ENCODE measurements at regions not wholly inside any gene's neighbourhood (a gene's known extent, or its start where the extent isn't known, plus 50 kb on each side); places are given as distances from the start of the nearest gene placed in this dataset.
"Not testable (repeated sequence)": the region's sequence is repeated elsewhere in the genome, so short reads cannot be mapped to it uniquely, and the experiment has no call there.

DNA sequence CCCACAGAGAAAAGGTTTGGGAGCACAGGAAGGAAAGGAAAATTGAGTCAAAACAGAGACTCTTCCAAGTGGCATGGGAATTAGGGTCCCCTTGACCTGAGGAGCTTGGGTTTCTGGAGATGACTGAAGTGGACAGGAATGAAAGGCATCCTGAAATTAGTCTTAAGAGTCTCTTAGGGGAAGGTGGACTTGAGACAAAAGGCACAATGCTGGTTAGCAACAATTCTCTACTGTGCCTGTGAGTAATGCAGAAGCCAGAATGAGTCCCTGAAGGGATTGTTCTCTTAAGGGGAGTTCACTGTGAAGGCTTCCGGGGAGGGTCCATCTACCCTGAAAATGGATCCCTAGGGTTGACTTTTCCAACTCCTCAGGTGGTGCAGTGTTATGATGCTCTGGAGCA, 58.4 kb upstream of the FOXE1 start:
- Histone ChIP-seq H3K4me1 (ENCODE audit: control insufficient read depth, insufficient read depth, low read length) (no peaks in the 10 kb centered on the region), H2AK5ac (ENCODE audit: low read depth, low read length) (no peak overlapping the region), H2BK120ac (ENCODE audit: low read depth, low read length) (no peak overlapping the region), H4K20me1 (ENCODE audit: insufficient read depth, low read length) (no peaks in the 10 kb centered on the region), H3K36me3 (ENCODE audit: control insufficient read depth, insufficient read depth, low read length) (no peaks in the 10 kb centered on the region), H3K9me1 (ENCODE audit: insufficient read depth, low read length) (no peaks in the 10 kb centered on the region), H2BK20ac (ENCODE audit: low read depth, low read length) (no peak overlapping the region), H3K4me3 (ENCODE audit: insufficient read depth, low read depth, low read length) (no peak overlapping the region), H3K14ac (replicated peaks; ENCODE audit: low read depth, low read length) (no peak overlapping the region), H3K4me2 (ENCODE audit: low read depth, low read length) (no peak overlapping the region), H2BK15ac (ENCODE audit: low read depth, low read length) (no peak overlapping the region), H4K91ac (ENCODE audit: insufficient read depth, low read depth, low read length) (no peak overlapping the region), H3K23ac (ENCODE audit: low read depth, low read length) (no peak overlapping the region), H3K27ac (ENCODE audit: insufficient read depth, low read length) (no peak overlapping the region), H3K9me3 (ENCODE audit: control insufficient read depth, insufficient read depth, low read length) (no peaks in the 10 kb centered on the region; the same call in 1 of the 2 replicates), H2BK5ac (ENCODE audit: low read depth, low read length, poor library complexity, severe bottlenecking) (no peak overlapping the region), H4K8ac (ENCODE audit: low read depth in 2 of 2, low read length in 2 of 2) (no peak overlapping the region), H2AFZ (replicated peaks; ENCODE audit: low read length, poor library complexity) (no peak overlapping the region), H3K56ac (ENCODE audit: extremely low read depth, insufficient read depth, low read length) (no peak overlapping the region), H4K5ac (ENCODE audit: low read depth, low read length) (no peak overlapping the region), H3K27me3 (ENCODE audit: control insufficient read depth, insufficient read depth, low read length) (peaks cover 19% of the 10 kb centered on the region), H3K9ac (ENCODE audit: low read depth, low read length) (no peak overlapping the region), H2AK9ac (replicated peaks; ENCODE audit: low read depth, low read length, poor library complexity) (no peak overlapping the region), H3K79me1 (ENCODE audit: low read depth in 1 of 2, low read length in 2 of 2) (no peaks in the 10 kb centered on the region), H3K4ac (ENCODE audit: low read depth, low read length) (no peak overlapping the region), H3K18ac (ENCODE audit: low read depth, low read length) (no peak overlapping the region)
- in situ Hi-C loops (cut with MboI; ENCODE audit: low sequenced_read_pairs), result no loop called here
- TF ChIP-seq NFE2L2 (IDR thresholded peaks at IDR 0.05; ENCODE audit: low read depth, low read length) (no peak), MAFK (IDR thresholded peaks at IDR 0.05; ENCODE audit: low read depth, low read length) (no peak), MAZ (IDR thresholded peaks at IDR 0.05; ENCODE audit: borderline replicate concordance, low read depth, low read length) (no peak), BHLHE40 (IDR thresholded peaks at IDR 0.05; ENCODE audit: low read depth, low read length) (no peak)
- TF ChIP-seq, protein P1, sequence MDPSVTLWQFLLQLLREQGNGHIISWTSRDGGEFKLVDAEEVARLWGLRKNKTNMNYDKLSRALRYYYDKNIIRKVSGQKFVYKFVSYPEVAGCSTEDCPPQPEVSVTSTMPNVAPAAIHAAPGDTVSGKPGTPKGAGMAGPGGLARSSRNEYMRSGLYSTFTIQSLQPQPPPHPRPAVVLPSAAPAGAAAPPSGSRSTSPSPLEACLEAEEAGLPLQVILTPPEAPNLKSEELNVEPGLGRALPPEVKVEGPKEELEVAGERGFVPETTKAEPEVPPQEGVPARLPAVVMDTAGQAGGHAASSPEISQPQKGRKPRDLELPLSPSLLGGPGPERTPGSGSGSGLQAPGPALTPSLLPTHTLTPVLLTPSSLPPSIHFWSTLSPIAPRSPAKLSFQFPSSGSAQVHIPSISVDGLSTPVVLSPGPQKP (IDR thresholded peaks at IDR 0.05; ENCODE audit: borderline replicate concordance, low read depth, low read length), result no peak
- TF ChIP-seq, protein P2, sequence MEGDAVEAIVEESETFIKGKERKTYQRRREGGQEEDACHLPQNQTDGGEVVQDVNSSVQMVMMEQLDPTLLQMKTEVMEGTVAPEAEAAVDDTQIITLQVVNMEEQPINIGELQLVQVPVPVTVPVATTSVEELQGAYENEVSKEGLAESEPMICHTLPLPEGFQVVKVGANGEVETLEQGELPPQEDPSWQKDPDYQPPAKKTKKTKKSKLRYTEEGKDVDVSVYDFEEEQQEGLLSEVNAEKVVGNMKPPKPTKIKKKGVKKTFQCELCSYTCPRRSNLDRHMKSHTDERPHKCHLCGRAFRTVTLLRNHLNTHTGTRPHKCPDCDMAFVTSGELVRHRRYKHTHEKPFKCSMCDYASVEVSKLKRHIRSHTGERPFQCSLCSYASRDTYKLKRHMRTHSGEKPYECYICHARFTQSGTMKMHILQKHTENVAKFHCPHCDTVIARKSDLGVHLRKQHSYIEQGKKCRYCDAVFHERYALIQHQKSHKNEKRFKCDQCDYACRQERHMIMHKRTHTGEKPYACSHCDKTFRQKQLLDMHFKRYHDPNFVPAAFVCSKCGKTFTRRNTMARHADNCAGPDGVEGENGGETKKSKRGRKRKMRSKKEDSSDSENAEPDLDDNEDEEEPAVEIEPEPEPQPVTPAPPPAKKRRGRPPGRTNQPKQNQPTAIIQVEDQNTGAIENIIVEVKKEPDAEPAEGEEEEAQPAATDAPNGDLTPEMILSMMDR (conservative IDR thresholded peaks at IDR 0.05; ENCODE audit: low read depth, low read length), result no peak
- ChIA-PET POLR2A (ENCODE audit: unreplicated experiment) (no interaction called here), CTCF (no interaction called here)
- intact Hi-C loops (cut with micrococcal nuclease), result no loop called here
- no peak for ATAC-seq (ENCODE audit: low read depth)
- BruUV-seq (replicated peaks), result no TSS peak
- DNase-seq, result no peak
- WGBS, 2 experiments (ENCODE audit: extremely low coverage in 2 of 2, insufficient read length in 1 of 2), result no CpG with 5 or more reads among the region's 1 CpG
- dilution Hi-C loops (cut with HindIII; ENCODE audit: low sequenced_read_pairs, unreplicated experiment), result no loop called here

DNA sequence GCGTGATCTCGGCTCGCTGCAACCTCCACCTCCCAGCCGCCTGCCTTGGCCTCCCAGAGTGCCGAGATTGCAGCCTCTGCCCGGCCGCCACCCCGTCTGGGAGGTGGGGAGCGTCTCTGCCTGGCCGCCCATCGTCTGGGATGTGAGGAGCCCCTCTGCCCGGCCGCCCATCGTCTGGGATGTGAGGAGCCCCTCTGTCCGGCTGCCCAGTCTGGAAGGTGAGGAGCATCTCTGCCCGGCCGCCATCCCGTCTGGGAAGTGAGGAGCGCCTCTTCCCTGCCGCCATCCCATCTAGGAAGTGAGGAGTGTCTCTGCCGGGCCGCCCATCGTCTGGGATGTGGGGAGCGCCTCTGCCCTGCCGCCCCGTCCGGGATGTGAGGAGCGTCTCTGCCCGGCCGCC, 56.9 kb upstream of the FOXE1 start:
- intact Hi-C loops (cut with micrococcal nuclease); H3K4me3 ChIP-seq (ENCODE audit: insufficient read depth, low read depth, low read length); H4K91ac ChIP-seq (ENCODE audit: insufficient read depth, low read depth, low read length); H3K9me1 ChIP-seq (ENCODE audit: insufficient read depth, low read length); H4K8ac ChIP-seq (ENCODE audit: low read depth in 2 of 2, low read length in 2 of 2); H2AK9ac ChIP-seq (replicated peaks; ENCODE audit: low read depth, low read length, poor library complexity); H3K4me2 ChIP-seq (ENCODE audit: low read depth, low read length); H3K36me3 ChIP-seq (ENCODE audit: control insufficient read depth, insufficient read depth, low read length); dilution Hi-C loops (cut with HindIII; ENCODE audit: low sequenced_read_pairs, unreplicated experiment); DNase-seq; H3K9ac ChIP-seq (ENCODE audit: low read depth, low read length); H2BK120ac ChIP-seq (ENCODE audit: low read depth, low read length); ATAC-seq (ENCODE audit: low read depth); CTCF ChIA-PET; H3K18ac ChIP-seq (ENCODE audit: low read depth, low read length); H4K20me1 ChIP-seq (ENCODE audit: insufficient read depth, low read length); in situ Hi-C loops (cut with MboI; ENCODE audit: low sequenced_read_pairs); H2BK20ac ChIP-seq (ENCODE audit: low read depth, low read length); H3K27ac ChIP-seq (ENCODE audit: insufficient read depth, low read length); H3K4ac ChIP-seq (ENCODE audit: low read depth, low read length); H2AK5ac ChIP-seq (ENCODE audit: low read depth, low read length); H2AFZ ChIP-seq (replicated peaks; ENCODE audit: low read length, poor library complexity); H2BK5ac ChIP-seq (ENCODE audit: low read depth, low read length, poor library complexity, severe bottlenecking); POLR2A ChIA-PET (ENCODE audit: unreplicated experiment); H3K14ac ChIP-seq (replicated peaks; ENCODE audit: low read depth, low read length); H3K23ac ChIP-seq (ENCODE audit: low read depth, low read length); H3K9me3 ChIP-seq (ENCODE audit: control insufficient read depth, insufficient read depth, low read length); H3K4me1 ChIP-seq (ENCODE audit: control insufficient read depth, insufficient read depth, low read length); H3K56ac ChIP-seq (ENCODE audit: extremely low read depth, insufficient read depth, low read length); H4K5ac ChIP-seq (ENCODE audit: low read depth, low read length); H2BK15ac ChIP-seq (ENCODE audit: low read depth, low read length); BruUV-seq (replicated peaks); H3K79me1 ChIP-seq (ENCODE audit: low read depth in 1 of 2, low read length in 2 of 2): not testable (repeated sequence)
- H3K27me3 ChIP-seq (ENCODE audit: control insufficient read depth, insufficient read depth, low read length), result peaks cover 12% of the 10 kb centered on the region
- no CpG with 5 or more reads among the region's 30 CpGs for WGBS, 2 experiments (ENCODE audit: extremely low coverage in 2 of 2, insufficient read length in 1 of 2)
